GM12864 (cell line): ENCODE measurements at regions not wholly inside any gene's neighbourhood (a gene's known extent, or its start where the extent isn't known, plus 50 kb on each side); places are given as distances from the start of the nearest gene placed in this dataset.

Experiments used
- DNase-seq: peaks from one replicate; pipeline ENCODE4 v3.0.0-alpha.2; 2011; ENCODE audit warnings: low read depth
- H3K4me3 ChIP-seq: 2 replicates; pipeline ENCODE4 v1.5.1; 2011; ENCODE audit warnings: mild to moderate bottlenecking, low read depth, low read length, control low read depth
- CTCF ChIP-seq: IDR thresholded peaks from 2 replicates; pipeline ENCODE4 v1.5.1; 2011; ENCODE audit warnings: low read depth, mild to moderate bottlenecking, moderate library complexity, low read length, control low read depth, inconsistent platforms; ENCODE audit errors: missing control alignments

- DNase-seq, result no peak
- TF ChIP-seq CTCF, result no peak
- H3K4me3 ChIP-seq, result no peak overlapping the region
Observed at GRCh38 chr3:105944276-105944675, 75.5 kb upstream of the CBLB start.

GRCh38 chr3:105944721-105945120, 75.9 kb upstream of the CBLB start:
- H3K4me3 ChIP-seq, result no peak overlapping the region
- DNase-seq, result no peak
- TF ChIP-seq CTCF, result no peak

GRCh38 chr3:105948101-105948500, 79.3 kb upstream of the CBLB start:
- H3K4me3 ChIP-seq, result no peak overlapping the region
- no peak for DNase-seq
- TF ChIP-seq CTCF, result no peak

GRCh38 chr3:105950881-105951600, 82.2 kb upstream of the CBLB start:
- TF ChIP-seq CTCF, result no peak
- DNase-seq, result no peak
- H3K4me3 ChIP-seq, result no peak overlapping the region

- H3K4me3 ChIP-seq, result no peak overlapping the region
- TF ChIP-seq CTCF, result no peak
- DNase-seq, result no peak
Observed at GRCh38 chr3:105953831-105954230, 85.0 kb upstream of the CBLB start.

GRCh38 chr3:105956306-105956705, 87.5 kb upstream of the CBLB start:
- no peak for TF ChIP-seq CTCF
- H3K4me3 ChIP-seq, result no peak overlapping the region
- no peak for DNase-seq

- no peak for TF ChIP-seq CTCF
- no peak overlapping the region for H3K4me3 ChIP-seq
- no peak for DNase-seq
Observed at GRCh38 chr3:105957722-105958121, 88.9 kb upstream of the CBLB start.
